Stimulated activated memory B cell treated with anti-CD40 and anti-IgM and Interleukin-4, amounts not matched to agents 10 μg/mL and 1 μg/mL and 100 μg/mL, for 72 hours (primary cell): ENCODE measurements at regions not wholly inside any gene's neighbourhood (a gene's known extent, or its start where the extent isn't known, plus 50 kb on each side); places are given as distances from the start of the nearest gene placed in this dataset.

Experiments
- ATAC-seq: fragments of 150-1000 bp; cut with Tn5 transposase; 2 replicates; pipeline ENCODE4 v1.10.0; 2021
- H3K27ac Mint-ChIP-seq: one replicate; pipeline ENCODE4 v1.8.0; 2022; ENCODE audit warnings: mild to moderate bottlenecking, mixed read lengths
- H3K27me3 Mint-ChIP-seq: one replicate; pipeline ENCODE4 v1.8.0; 2022; ENCODE audit warnings: mixed read lengths
- H3K36me3 Mint-ChIP-seq: one replicate; pipeline ENCODE4 v1.8.0; 2022; ENCODE audit warnings: mixed read lengths
- H3K4me1 Mint-ChIP-seq: one replicate; pipeline ENCODE4 v1.8.0; 2022; ENCODE audit warnings: mixed read lengths
- H3K4me3 Mint-ChIP-seq: one replicate; pipeline ENCODE4 v1.8.0; 2022; ENCODE audit warnings: mild to moderate bottlenecking, moderate library complexity, mixed read lengths
- H3K9me3 Mint-ChIP-seq: one replicate; pipeline ENCODE4 v1.8.0; 2022; ENCODE audit warnings: mixed read lengths

DNA sequence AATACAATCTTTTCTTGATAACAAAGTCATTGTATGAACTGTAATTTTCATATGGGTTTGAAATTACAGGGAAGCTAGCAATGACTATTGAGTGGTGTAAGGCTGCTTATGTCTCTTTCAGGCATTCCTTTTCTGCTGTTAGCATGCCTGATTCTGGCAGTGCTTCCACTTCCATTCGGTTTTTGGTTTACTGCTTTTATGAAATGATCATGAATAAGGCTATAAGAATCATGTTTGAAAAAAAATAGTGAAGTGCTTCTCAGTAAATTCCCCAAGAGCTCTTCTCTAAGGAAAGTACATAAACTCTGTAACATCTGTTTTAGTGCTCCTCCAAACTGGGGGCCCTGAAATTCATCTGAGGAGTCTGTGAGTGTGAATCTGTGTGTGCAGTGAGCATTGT lies 434.0 kb upstream of the RGS6 start:
- Mint-ChIP-seq H3K27ac (peak overlapping the region; percentile 73), H3K4me1 (peaks cover 27% of the 10 kb centered on the region), H3K27me3 (no peaks in the 10 kb centered on the region), H3K9me3 (peaks cover 4% of the 10 kb centered on the region), H3K36me3 (peaks cover 6% of the 10 kb centered on the region), H3K4me3 (peak overlapping the region; percentile 23)
- ATAC-seq: peak; percentile 69

GRCh38 chr14:71499018-71499417 lies 433.2 kb upstream of the RGS6 start:
- H3K9me3 Mint-ChIP-seq: peaks cover 4% of the 10 kb centered on the region
- peaks cover 6% of the 10 kb centered on the region for H3K36me3 Mint-ChIP-seq
- no peak overlapping the region for H3K4me3 Mint-ChIP-seq
- no peak for ATAC-seq
- H3K27ac Mint-ChIP-seq: no peak overlapping the region
- H3K4me1 Mint-ChIP-seq: peaks cover 27% of the 10 kb centered on the region
- H3K27me3 Mint-ChIP-seq: no peaks in the 10 kb centered on the region

DNA sequence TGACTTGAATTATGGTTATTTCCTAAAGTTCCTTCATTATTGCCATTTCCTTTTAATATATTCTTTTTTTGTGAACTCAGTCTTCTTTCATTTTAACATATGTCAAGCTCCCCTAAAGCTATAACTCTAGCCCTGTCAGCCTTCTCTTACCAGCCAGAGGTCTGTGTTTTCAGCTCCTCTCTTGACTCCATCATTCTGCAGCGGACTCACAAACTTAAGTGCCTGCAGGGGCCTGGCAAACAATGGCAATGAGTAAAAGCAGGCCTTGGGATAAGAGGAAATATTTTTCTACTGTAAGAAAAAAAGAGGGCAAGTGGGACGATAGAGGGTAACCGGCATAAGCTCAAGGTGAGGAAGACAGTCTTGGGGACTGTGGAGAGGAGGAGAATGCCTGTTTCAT lies 424.5 kb upstream of the RGS6 start:
- no peak for ATAC-seq
- no peaks in the 10 kb centered on the region for H3K9me3 Mint-ChIP-seq
- no peaks in the 10 kb centered on the region for H3K27me3 Mint-ChIP-seq
- H3K27ac Mint-ChIP-seq: no peak overlapping the region
- no peak overlapping the region for H3K4me3 Mint-ChIP-seq
- H3K36me3 Mint-ChIP-seq: peaks cover 37% of the 10 kb centered on the region
- H3K4me1 Mint-ChIP-seq: peaks cover 7% of the 10 kb centered on the region

- Mint-ChIP-seq H3K36me3 (peaks cover 49% of the 10 kb centered on the region), H3K4me3 (no peak overlapping the region), H3K4me1 (peaks cover 7% of the 10 kb centered on the region), H3K27ac (no peak overlapping the region), H3K9me3 (no peaks in the 10 kb centered on the region), H3K27me3 (no peaks in the 10 kb centered on the region)
- ATAC-seq: no peak
Observed at GRCh38 chr14:71508901-71509300, 423.3 kb upstream of the RGS6 start.

GRCh38 chr14:71511152-71511551 lies 421.1 kb upstream of the RGS6 start:
- no peaks in the 10 kb centered on the region for H3K27me3 Mint-ChIP-seq
- no peak overlapping the region for H3K4me3 Mint-ChIP-seq
- no peak overlapping the region for H3K27ac Mint-ChIP-seq
- H3K4me1 Mint-ChIP-seq: peaks cover 7% of the 10 kb centered on the region
- no peaks in the 10 kb centered on the region for H3K9me3 Mint-ChIP-seq
- no peak for ATAC-seq
- peaks cover 61% of the 10 kb centered on the region for H3K36me3 Mint-ChIP-seq

DNA sequence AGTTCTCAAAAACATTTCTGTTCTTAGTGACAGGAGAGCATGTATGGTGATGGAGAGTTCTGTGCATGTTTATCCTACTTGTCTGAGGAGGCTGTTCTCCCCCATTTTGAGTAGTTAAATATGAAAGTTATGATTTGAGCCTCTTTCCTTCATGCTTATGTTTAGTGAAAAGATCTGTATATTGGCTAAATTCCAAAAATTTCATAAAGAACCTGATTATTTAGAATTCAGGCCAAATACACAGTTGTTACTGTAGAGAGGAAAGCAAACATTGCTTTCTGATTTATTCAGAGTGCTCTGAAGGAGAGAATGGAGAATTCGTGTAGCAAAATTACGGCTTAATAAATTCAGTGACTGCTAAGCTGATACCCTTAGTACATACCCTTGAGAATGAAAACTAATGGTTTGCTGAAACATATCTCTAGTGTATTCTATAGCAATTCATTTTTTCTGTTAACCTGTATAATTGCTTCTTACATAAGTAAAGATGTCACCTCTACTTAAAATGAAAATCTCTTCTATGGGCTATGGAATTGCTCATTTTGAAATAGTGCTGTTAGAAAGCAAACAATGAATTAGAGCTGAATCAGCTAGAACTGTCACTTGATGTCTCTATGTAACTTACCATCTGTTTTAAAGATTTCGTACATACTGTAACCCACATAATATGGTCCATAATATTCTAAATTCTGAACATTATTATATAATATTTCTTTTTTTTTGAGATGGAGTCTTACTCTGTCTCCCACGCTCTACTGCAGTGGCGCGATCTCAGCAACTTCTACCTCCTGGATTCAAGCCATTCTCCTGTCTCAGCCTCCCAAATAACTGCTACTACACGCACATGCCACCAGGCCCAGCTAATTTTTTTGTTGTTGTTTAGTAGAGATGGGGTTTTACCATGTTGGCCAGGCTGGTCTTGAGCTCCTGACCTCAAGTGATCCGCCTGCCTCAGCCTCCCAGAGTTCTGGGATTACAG lies 417.0 kb upstream of the RGS6 start:
- Mint-ChIP-seq H3K27me3 (no peaks in the 10 kb centered on the region), H3K4me1 (no peaks in the 10 kb centered on the region)

GRCh38 chr14:71521238-71522135 lies 410.7 kb upstream of the RGS6 start:
- Mint-ChIP-seq H3K9me3 (no peaks in the 10 kb centered on the region), H3K4me1 (peaks cover 35% of the 10 kb centered on the region), H3K27ac (peak overlapping the region; percentile 73), H3K27me3 (no peaks in the 10 kb centered on the region), H3K4me3 (no peak overlapping the region), H3K36me3 (peaks cover 67% of the 10 kb centered on the region)
- ATAC-seq: no peak

More for the DNA sequence above, 417.0 kb upstream of the RGS6 start:
- ATAC-seq: no peak
- Mint-ChIP-seq H3K27ac (no peak overlapping the region), H3K4me3 (no peak overlapping the region), H3K36me3 (peaks cover 57% of the 10 kb centered on the region), H3K9me3 (no peaks in the 10 kb centered on the region)

- peaks cover 56% of the 10 kb centered on the region for H3K36me3 Mint-ChIP-seq
- H3K9me3 Mint-ChIP-seq: no peaks in the 10 kb centered on the region
- no peak overlapping the region for H3K4me3 Mint-ChIP-seq
- H3K4me1 Mint-ChIP-seq: peaks cover 35% of the 10 kb centered on the region
- H3K27me3 Mint-ChIP-seq: no peaks in the 10 kb centered on the region
- peak; percentile 53 for ATAC-seq
- H3K27ac Mint-ChIP-seq: peak overlapping the region; percentile 26
Observed at GRCh38 chr14:71523630-71524319, 408.5 kb upstream of the RGS6 start.

- Mint-ChIP-seq H3K36me3 (peaks cover 51% of the 10 kb centered on the region), H3K9me3 (no peaks in the 10 kb centered on the region), H3K4me3 (no peak overlapping the region), H3K27me3 (no peaks in the 10 kb centered on the region), H3K4me1 (peaks cover 35% of the 10 kb centered on the region), H3K27ac (peak overlapping the region; percentile 26)
- ATAC-seq: no peak
Observed at GRCh38 chr14:71524320-71524982, 407.8 kb upstream of the RGS6 start.

DNA sequence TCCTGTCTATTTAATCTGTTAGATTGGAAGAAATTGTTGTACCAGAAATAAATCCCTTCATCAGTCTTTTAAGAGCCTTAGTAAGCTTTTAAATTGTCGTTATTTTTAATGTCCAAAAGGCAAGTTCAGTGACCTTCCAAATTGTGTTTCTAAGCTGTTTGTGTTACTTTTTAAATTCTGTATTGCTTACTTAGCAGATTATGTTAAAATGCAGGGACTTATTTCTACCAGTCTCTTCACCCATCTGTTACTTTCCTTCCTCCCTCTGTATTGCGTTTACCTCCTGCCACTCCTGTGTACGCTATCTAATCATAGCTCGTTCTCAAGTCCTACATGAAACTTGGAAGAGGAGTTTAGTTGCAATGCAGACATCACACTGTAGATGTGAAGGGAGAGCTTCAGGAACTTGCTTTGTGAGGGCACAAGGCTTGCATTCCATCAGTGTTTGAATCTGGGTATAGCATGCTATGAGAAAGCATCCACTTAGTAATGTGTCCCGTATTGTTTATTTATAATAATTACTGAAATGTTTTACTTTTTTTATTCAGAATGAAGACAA lies 406.5 kb upstream of the RGS6 start:
- Mint-ChIP-seq H3K4me3 (no peak overlapping the region), H3K4me1 (peaks cover 37% of the 10 kb centered on the region), H3K36me3 (peaks cover 63% of the 10 kb centered on the region), H3K27ac (peak overlapping the region; percentile 43), H3K9me3 (no peaks in the 10 kb centered on the region), H3K27me3 (no peaks in the 10 kb centered on the region)
- no peak for ATAC-seq

DNA sequence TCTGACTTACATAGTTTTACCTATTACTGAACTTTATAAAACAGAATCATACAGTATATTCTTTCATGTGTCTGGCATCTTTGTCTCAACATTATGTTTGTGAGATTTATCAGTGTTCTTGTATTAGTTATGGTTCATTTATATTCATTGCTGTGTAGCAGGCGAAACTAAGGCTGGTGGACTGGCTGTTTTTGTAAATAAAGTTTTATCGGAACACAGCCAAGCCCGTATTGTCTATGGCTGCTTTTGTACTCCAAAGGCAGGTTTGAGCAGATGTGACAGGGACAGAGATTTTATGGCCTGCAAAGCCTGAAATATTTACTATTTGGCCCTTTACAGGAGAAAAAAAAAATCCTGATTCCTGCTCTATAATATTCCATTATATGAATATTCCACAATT lies 405.8 kb upstream of the RGS6 start:
- H3K4me1 Mint-ChIP-seq: peaks cover 39% of the 10 kb centered on the region
- H3K9me3 Mint-ChIP-seq: no peaks in the 10 kb centered on the region
- H3K36me3 Mint-ChIP-seq: peaks cover 64% of the 10 kb centered on the region
- H3K27me3 Mint-ChIP-seq: no peaks in the 10 kb centered on the region
- H3K4me3 Mint-ChIP-seq: no peak overlapping the region
- peak overlapping the region; percentile 43 for H3K27ac Mint-ChIP-seq
- ATAC-seq: no peak

- no peak for ATAC-seq
- Mint-ChIP-seq H3K9me3 (no peaks in the 10 kb centered on the region), H3K4me1 (peaks cover 33% of the 10 kb centered on the region), H3K36me3 (peaks cover 55% of the 10 kb centered on the region), H3K27me3 (no peaks in the 10 kb centered on the region), H3K27ac (no peak overlapping the region), H3K4me3 (no peak overlapping the region)
Observed at GRCh38 chr14:71527838-71528237, 404.4 kb upstream of the RGS6 start.

- Mint-ChIP-seq H3K36me3 (peaks cover 44% of the 10 kb centered on the region), H3K27me3 (no peaks in the 10 kb centered on the region), H3K4me3 (no peak overlapping the region), H3K9me3 (no peaks in the 10 kb centered on the region), H3K4me1 (peaks cover 15% of the 10 kb centered on the region), H3K27ac (no peak overlapping the region)
- no peak for ATAC-seq
Observed at GRCh38 chr14:71529848-71530247, 402.4 kb upstream of the RGS6 start.

DNA sequence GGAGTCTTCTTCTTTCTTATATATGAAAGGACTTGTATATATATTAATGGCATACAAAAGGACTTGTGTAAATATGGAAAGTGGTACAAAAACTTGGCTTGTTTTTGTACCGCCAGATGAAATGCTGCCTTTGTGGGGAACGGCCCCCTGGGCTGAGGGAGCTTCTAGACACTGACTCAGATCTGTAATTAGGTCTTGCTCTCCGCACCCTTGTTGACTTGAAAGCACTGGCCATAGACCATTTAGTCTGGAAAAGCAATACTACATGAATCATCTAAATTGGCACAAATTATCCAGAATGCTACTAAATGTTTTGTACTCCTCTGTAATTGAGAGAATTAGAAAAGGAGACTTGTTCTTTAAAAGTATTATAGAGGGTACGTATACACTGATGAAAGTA lies 399.9 kb upstream of the RGS6 start:
- Mint-ChIP-seq H3K9me3 (no peaks in the 10 kb centered on the region), H3K27ac (no peak overlapping the region), H3K27me3 (no peaks in the 10 kb centered on the region), H3K4me3 (no peak overlapping the region), H3K4me1 (peaks cover 22% of the 10 kb centered on the region), H3K36me3 (peaks cover 37% of the 10 kb centered on the region)
- no peak for ATAC-seq
